DOHH2 (cell line): ENCODE measurements at regions not wholly inside any gene's neighbourhood (a gene's known extent, or its start where the extent isn't known, plus 50 kb on each side); places are given as distances from the start of the nearest gene placed in this dataset.

Experiments
- EZH2phosphoT487 ChIP-seq: fragments of 200-600 bp; sonication (generic); IDR thresholded peaks from 2 replicates; pipeline ENCODE4 v1.6.1; 2017; ENCODE audit warnings: borderline replicate concordance, mild to moderate bottlenecking, antibody characterized with exemption, low read length, moderate library complexity, mixed read lengths
- TF ChIP-seq, protein P1 (sequence below): fragments of 200-600 bp; sonication (generic); IDR thresholded peaks from one replicate; pipeline ENCODE4 v1.5.1; 2014; ENCODE audit warnings: antibody characterized with exemption, mild to moderate bottlenecking, low read depth, low read length; ENCODE audit not compliant: poor library complexity, severe bottlenecking

DNA sequence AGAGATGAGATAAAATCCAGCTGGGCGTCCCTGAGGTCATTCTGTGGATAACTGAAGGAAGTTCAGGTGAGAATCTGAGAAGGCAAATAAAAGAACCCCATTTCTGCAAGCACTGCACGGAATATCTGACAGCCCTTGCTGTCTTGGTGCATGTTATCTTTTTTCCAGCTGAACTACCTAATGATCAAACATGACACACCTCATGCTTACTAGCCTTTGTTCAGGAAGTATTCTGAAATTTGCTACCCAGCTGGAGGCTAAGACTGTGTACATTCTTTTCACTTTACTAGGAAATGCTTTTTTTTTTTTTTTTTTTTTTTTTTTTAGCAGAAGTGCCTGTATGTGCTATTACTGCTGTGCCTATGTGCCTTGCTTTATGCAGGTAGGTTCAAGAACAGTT lies 718.1 kb downstream of the SMARCA1 start:
- TF ChIP-seq, protein P1, sequence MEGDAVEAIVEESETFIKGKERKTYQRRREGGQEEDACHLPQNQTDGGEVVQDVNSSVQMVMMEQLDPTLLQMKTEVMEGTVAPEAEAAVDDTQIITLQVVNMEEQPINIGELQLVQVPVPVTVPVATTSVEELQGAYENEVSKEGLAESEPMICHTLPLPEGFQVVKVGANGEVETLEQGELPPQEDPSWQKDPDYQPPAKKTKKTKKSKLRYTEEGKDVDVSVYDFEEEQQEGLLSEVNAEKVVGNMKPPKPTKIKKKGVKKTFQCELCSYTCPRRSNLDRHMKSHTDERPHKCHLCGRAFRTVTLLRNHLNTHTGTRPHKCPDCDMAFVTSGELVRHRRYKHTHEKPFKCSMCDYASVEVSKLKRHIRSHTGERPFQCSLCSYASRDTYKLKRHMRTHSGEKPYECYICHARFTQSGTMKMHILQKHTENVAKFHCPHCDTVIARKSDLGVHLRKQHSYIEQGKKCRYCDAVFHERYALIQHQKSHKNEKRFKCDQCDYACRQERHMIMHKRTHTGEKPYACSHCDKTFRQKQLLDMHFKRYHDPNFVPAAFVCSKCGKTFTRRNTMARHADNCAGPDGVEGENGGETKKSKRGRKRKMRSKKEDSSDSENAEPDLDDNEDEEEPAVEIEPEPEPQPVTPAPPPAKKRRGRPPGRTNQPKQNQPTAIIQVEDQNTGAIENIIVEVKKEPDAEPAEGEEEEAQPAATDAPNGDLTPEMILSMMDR = no peak
- TF ChIP-seq EZH2phosphoT487 = no peak
